ENCODE measurements at regions not wholly inside any gene's neighbourhood (a gene's known extent, or its start where the extent isn't known, plus 50 kb on each side); places are given as distances from the start of the nearest gene placed in this dataset.

- TF ChIP-seq REST (IDR thresholded peaks at IDR 0.05; ENCODE audit: low read depth) (no peak), CEBPB (IDR thresholded peaks at IDR 0.05) (no peak), TCF12 (IDR thresholded peaks at IDR 0.05; ENCODE audit: low read depth) (no peak), YY1 (IDR thresholded peaks at IDR 0.05; ENCODE audit: low read depth) (no peak)
Measured at GRCh38 chr6:145318952-145319351, 416.4 kb downstream of the EPM2A start.
